ENCODE measurements at regions not wholly inside any gene's neighbourhood (a gene's known extent, or its start where the extent isn't known, plus 50 kb on each side); places are given as distances from the start of the nearest gene placed in this dataset.
"Not testable (repeated sequence)": the region's sequence is repeated elsewhere in the genome, so short reads cannot be mapped to it uniquely, and the experiment has no call there.

DNA sequence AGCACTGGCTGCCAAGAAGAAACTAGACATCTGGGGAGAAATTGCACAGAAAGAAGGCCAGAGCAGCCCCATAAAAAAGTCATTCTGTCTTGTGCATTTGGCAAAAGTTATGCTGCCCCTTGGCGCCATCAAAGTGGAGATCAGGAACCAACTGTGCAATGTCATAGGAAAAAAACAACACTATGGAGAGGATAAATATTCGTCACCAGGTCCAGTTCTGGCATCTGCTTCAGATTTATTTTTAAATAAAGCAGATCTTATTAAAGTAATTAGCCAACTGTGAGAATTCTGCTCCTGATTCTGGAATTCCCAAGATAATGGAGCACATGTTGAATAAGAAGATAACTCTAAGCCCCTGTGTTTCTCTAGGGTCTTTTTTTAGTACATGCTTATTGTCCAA is 500.0 kb upstream of the IL12A start:
- Histone ChIP-seq H3K4me1 (ENCODE audit: control insufficient read depth in 1 of 2, insufficient read depth in 1 of 2, low read depth in 1 of 2, low read length in 1 of 2) (no peaks in the 10 kb centered on the region), H3K36me3 (no peaks in the 10 kb centered on the region), H3K4me3 (ENCODE audit: low read depth in 1 of 2, low read length in 1 of 2) (no peak overlapping the region), H3K9me3 (no peaks in the 10 kb centered on the region), H3K27ac (no peak overlapping the region), H3K27me3 (no peaks in the 10 kb centered on the region)
- TF ChIP-seq, protein P1, sequence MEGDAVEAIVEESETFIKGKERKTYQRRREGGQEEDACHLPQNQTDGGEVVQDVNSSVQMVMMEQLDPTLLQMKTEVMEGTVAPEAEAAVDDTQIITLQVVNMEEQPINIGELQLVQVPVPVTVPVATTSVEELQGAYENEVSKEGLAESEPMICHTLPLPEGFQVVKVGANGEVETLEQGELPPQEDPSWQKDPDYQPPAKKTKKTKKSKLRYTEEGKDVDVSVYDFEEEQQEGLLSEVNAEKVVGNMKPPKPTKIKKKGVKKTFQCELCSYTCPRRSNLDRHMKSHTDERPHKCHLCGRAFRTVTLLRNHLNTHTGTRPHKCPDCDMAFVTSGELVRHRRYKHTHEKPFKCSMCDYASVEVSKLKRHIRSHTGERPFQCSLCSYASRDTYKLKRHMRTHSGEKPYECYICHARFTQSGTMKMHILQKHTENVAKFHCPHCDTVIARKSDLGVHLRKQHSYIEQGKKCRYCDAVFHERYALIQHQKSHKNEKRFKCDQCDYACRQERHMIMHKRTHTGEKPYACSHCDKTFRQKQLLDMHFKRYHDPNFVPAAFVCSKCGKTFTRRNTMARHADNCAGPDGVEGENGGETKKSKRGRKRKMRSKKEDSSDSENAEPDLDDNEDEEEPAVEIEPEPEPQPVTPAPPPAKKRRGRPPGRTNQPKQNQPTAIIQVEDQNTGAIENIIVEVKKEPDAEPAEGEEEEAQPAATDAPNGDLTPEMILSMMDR (IDR thresholded peaks at IDR 0.05), result no peak

DNA sequence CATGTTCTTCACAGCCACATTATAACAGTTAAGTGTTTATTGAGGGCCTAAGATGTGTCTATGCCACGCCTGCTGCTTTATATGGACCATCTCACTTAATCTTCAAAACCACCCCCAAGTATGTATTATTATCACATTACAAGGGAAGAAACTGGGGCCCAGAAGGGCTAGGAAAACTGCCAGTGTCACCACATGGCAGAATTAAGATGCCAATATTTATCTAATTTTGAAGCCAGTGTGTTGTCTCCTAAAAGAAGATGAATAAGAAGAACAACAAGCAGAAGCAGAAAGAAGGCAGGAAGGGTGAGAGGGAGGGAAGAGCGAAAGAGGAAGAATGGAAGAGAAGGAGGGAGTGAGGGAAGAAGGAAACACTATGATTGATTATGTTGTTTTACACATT is 491.3 kb upstream of the IL12A start:
- H3K4me1 ChIP-seq (ENCODE audit: control insufficient read depth in 1 of 2, insufficient read depth in 1 of 2, low read depth in 1 of 2, low read length in 1 of 2), result no peaks in the 10 kb centered on the region
- no peaks in the 10 kb centered on the region for H3K9me3 ChIP-seq
- TF ChIP-seq, protein P1 (IDR thresholded peaks at IDR 0.05), result no peak
- H3K27ac ChIP-seq, result no peak overlapping the region
- H3K27me3 ChIP-seq, result no peaks in the 10 kb centered on the region
- no peak overlapping the region for H3K4me3 ChIP-seq (ENCODE audit: low read depth in 1 of 2, low read length in 1 of 2)
- H3K36me3 ChIP-seq, result no peaks in the 10 kb centered on the region

DNA sequence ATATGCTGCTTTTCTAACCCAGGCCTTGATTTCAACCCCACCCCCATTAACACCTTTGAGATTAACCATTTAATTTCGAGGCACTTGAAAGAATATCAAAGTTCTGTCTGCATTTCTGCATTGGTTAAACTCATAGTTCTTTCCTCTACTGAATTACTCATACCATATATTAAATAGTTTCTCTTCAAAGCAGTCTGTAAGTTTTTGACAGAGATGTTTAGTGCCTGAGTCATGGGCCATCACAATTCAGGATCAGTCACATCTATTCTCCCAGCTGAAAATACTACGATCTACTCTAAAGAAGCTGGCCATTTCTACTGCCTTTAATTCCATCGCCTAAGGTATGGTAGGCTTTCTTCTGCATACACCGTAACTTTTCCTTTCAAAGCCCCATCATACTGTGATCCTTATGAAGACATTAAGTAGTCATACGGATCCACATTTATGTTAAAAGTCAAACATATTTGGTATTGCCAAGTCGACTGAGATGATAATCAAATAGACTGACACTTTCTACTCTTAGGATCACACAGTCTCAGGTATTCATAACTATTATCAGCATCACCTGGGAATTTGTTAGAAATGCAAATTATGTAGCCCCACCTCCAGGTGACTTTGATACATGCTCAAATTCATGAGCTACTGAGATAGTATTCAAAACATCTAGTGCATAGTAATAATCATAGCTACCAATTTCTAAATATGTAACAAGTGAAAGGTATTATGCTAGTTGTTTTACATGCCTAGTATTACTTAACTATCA is 489.4 kb upstream of the IL12A start:
- Histone ChIP-seq H3K4me1 (ENCODE audit: control insufficient read depth in 1 of 2, insufficient read depth in 1 of 2, low read depth in 1 of 2, low read length in 1 of 2) (no peaks in the 10 kb centered on the region), H3K36me3 (no peaks in the 10 kb centered on the region), H3K9me3 (no peaks in the 10 kb centered on the region), H3K27ac (no peak overlapping the region), H3K4me3 (ENCODE audit: low read depth in 1 of 2, low read length in 1 of 2) (no peak overlapping the region), H3K27me3 (no peaks in the 10 kb centered on the region)
- TF ChIP-seq, protein P1 (IDR thresholded peaks at IDR 0.05), result no peak

DNA sequence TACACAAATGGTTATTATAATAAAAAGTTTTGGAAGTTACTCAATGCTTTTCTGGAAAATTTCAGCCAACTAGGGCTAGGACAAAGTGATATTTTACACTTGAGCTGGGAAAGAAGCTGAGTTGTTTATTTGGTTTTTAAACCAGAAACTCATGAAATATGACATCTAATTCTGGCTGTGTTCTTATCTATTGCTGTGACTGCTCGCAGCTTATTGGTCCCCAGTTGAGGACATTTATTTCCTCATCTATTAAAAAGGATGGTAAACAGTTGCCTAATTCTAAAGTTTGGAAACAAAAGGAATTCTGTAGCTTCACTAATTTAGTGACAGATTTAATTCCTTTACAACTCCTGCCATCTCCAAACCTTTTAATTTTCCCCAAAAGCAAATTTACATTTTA is 487.6 kb upstream of the IL12A start:
- TF ChIP-seq, protein P1 (IDR thresholded peaks at IDR 0.05), result no peak
- Histone ChIP-seq H3K36me3 (no peaks in the 10 kb centered on the region), H3K27ac (no peak overlapping the region)

DNA sequence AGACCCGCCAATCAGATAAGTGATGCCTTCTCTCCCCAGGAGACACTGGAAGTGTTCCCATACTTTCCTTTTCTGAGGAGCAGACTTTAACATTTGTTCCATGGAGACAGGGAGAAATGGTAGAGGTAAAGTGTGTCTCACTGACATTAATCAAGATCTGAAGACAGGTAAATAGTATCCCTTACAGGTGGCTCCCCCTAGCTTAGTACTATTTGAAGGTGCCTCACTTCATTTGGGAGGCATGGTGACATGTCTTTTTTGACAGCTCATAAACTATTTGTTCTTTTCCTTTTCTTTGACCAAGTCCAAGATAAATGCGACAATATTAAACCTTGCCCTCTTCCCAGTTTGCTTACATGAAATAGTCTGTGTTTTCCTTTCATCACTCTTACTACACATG is 485.6 kb upstream of the IL12A start:
- H3K36me3 ChIP-seq, result no peaks in the 10 kb centered on the region
- TF ChIP-seq, protein P1 (IDR thresholded peaks at IDR 0.05), result no peak
- H3K4me1 ChIP-seq (ENCODE audit: control insufficient read depth in 1 of 2, insufficient read depth in 1 of 2, low read depth in 1 of 2, low read length in 1 of 2), result no peaks in the 10 kb centered on the region

More for the DNA sequence above, 487.6 kb upstream of the IL12A start:
- H3K27me3 ChIP-seq, result no peaks in the 10 kb centered on the region
- no peaks in the 10 kb centered on the region for H3K9me3 ChIP-seq
- no peaks in the 10 kb centered on the region for H3K4me1 ChIP-seq (ENCODE audit: control insufficient read depth in 1 of 2, insufficient read depth in 1 of 2, low read depth in 1 of 2, low read length in 1 of 2)
- H3K4me3 ChIP-seq (ENCODE audit: low read depth in 1 of 2, low read length in 1 of 2), result no peak overlapping the region

DNA sequence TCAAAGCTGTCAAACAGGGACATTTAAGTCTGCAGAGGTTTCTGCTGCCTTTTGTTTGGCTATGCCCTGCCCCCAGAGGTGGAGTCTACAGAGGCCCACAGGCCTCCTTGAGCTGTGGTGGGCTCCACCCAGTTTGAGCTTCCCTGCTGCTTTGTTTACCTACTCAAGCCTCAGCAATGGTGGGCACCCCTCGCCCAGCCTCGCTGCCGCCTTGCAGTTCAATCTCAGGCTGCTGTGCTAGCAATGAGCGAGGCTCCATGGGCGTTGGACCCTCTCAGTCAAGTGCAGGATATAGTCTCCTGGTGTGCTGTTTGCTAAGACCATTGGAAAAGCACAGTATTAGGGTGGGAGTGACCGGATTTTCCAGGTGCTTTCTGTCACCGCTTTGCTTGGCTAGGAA is 477.6 kb upstream of the IL12A start:
- H3K4me1 ChIP-seq (ENCODE audit: control insufficient read depth in 1 of 2, insufficient read depth in 1 of 2, low read depth in 1 of 2, low read length in 1 of 2); H3K36me3 ChIP-seq; H3K27ac ChIP-seq; H3K9me3 ChIP-seq; H3K27me3 ChIP-seq; H3K4me3 ChIP-seq (ENCODE audit: low read depth in 1 of 2, low read length in 1 of 2): not testable (repeated sequence)

More for the DNA sequence above, 485.6 kb upstream of the IL12A start:
- Histone ChIP-seq H3K9me3 (no peaks in the 10 kb centered on the region), H3K27me3 (no peaks in the 10 kb centered on the region), H3K27ac (no peak overlapping the region), H3K4me3 (ENCODE audit: low read depth in 1 of 2, low read length in 1 of 2) (no peak overlapping the region)

Data from neutrophil (primary cell).